ENCODE measurements at regions not wholly inside any gene's neighbourhood (a gene's known extent, or its start where the extent isn't known, plus 50 kb on each side); places are given as distances from the start of the nearest gene placed in this dataset.

- no peak for DNase-seq (ENCODE audit: low spot score)
These were observed 50.7 kb upstream of the NOCT start for GRCh38 chr4:138964716-138965426.

- no peak for DNase-seq (ENCODE audit: low spot score)
These were observed 52.2 kb upstream of the NOCT start for GRCh38 chr4:138963412-138963811.

GRCh38 chr4:138961664-138962063 lies 53.9 kb upstream of the NOCT start:
- DNase-seq (ENCODE audit: low spot score), result no peak

- no peak for DNase-seq (ENCODE audit: low spot score)
These were observed 54.5 kb upstream of the NOCT start for GRCh38 chr4:138961129-138961528.

GRCh38 chr4:138960175-138960710 lies 55.3 kb upstream of the NOCT start:
- DNase-seq (ENCODE audit: low spot score), result no peak

GRCh38 chr4:138959097-138959815 lies 56.3 kb upstream of the NOCT start:
- no peak for DNase-seq (ENCODE audit: low spot score)

GRCh38 chr4:138958519-138958918 lies 57.1 kb upstream of the NOCT start:
- DNase-seq (ENCODE audit: low spot score), result no peak

- DNase-seq (ENCODE audit: low spot score), result no peak
These were observed 58.3 kb upstream of the NOCT start for GRCh38 chr4:138957302-138957701.

GRCh38 chr4:138954428-138954827 lies 61.2 kb upstream of the NOCT start:
- DNase-seq (ENCODE audit: low spot score), result no peak

- DNase-seq (ENCODE audit: low spot score), result no peak
These were observed 61.6 kb upstream of the NOCT start for GRCh38 chr4:138953961-138954371.

- no peak for DNase-seq (ENCODE audit: low spot score)
These were observed 63.2 kb upstream of the NOCT start for GRCh38 chr4:138952411-138952810.

- no peak for DNase-seq (ENCODE audit: low spot score)
These were observed 63.8 kb upstream of the NOCT start for GRCh38 chr4:138951764-138952163.

- DNase-seq (ENCODE audit: low spot score), result no peak
These were observed 65.7 kb upstream of the NOCT start for GRCh38 chr4:138949866-138950265.

GRCh38 chr4:138948918-138949317 lies 66.7 kb upstream of the NOCT start:
- DNase-seq (ENCODE audit: low spot score), result no peak

GRCh38 chr4:138946306-138946705 lies 69.3 kb upstream of the NOCT start:
- no peak for DNase-seq (ENCODE audit: low spot score)

GRCh38 chr4:138945840-138946239 lies 69.7 kb upstream of the NOCT start:
- no peak for DNase-seq (ENCODE audit: low spot score)

- DNase-seq (ENCODE audit: low spot score), result no peak
These were observed 70.2 kb upstream of the NOCT start for GRCh38 chr4:138945401-138945800.

- DNase-seq (ENCODE audit: low spot score), result no peak
These were observed 71.7 kb upstream of the NOCT start for GRCh38 chr4:138943893-138944292.

- DNase-seq (ENCODE audit: low spot score), result no peak
These were observed 74.5 kb upstream of the NOCT start for GRCh38 chr4:138941037-138941436.

- no peak for DNase-seq (ENCODE audit: low spot score)
These were observed 75.6 kb upstream of the NOCT start for GRCh38 chr4:138939960-138940359.

GRCh38 chr4:138938366-138938690 lies 77.3 kb upstream of the NOCT start:
- DNase-seq (ENCODE audit: low spot score), result no peak

- DNase-seq (ENCODE audit: low spot score), result no peak
These were observed 80.3 kb upstream of the NOCT start for GRCh38 chr4:138935135-138935807.

- DNase-seq (ENCODE audit: low spot score), result no peak
These were observed 88.5 kb upstream of the NOCT start for GRCh38 chr4:138927072-138927471.

All from iPS-NIHi11 (cell line).